OCI-LY3 (cell line): ENCODE measurements at regions not wholly inside any gene's neighbourhood (a gene's known extent, or its start where the extent isn't known, plus 50 kb on each side); places are given as distances from the start of the nearest gene placed in this dataset.

Experiments used
- H2AFZ ChIP-seq: fragments of 200-600, 300-600 bp; shearing (Covaris generic); 2 replicates; pipeline ENCODE4 v1.6.0; 2014; ENCODE audit warnings: antibody characterized with exemption, low read depth, low read length
- H3K27ac ChIP-seq: fragments of 200-600, 300-600 bp; sonication (generic); 2 replicates; pipeline ENCODE4 v1.5.1; 2014; ENCODE audit warnings: mild to moderate bottlenecking, low read length, moderate library complexity, mixed read lengths
- H3K27me3 ChIP-seq: fragments of 200-600, 300-600 bp; sonication (generic); 2 replicates; pipeline ENCODE4 v1.6.1; 2014; ENCODE audit warnings: low read depth, low read length, mixed read lengths
- H3K36me3 ChIP-seq: fragments of 200-600, 300-600 bp; sonication (generic); replicated peaks from 2 replicates; pipeline ENCODE3; 2014; ENCODE audit warnings: low read depth, low read length, mixed read lengths
- H3K4me1 ChIP-seq: fragments of 300-600, 200-600 bp; sonication (generic); 2 replicates; pipeline ENCODE4 v1.6.1; 2014; ENCODE audit warnings: low read length, mixed read lengths
- H3K4me2 ChIP-seq: fragments of 200-600, 300-600 bp; sonication (generic); 2 replicates; pipeline ENCODE4 v1.6.1; 2014; ENCODE audit warnings: low read length, mixed read lengths
- H3K4me3 ChIP-seq: fragments of 300-600, 200-600 bp; sonication (generic); 2 replicates; pipeline ENCODE4 v1.5.1; 2014; ENCODE audit warnings: antibody characterized with exemption, mild to moderate bottlenecking, low read length, moderate library complexity
- H3K79me2 ChIP-seq: fragments of 300-600, 200-600 bp; shearing (Covaris generic); 2 replicates; pipeline ENCODE4 v1.6.1; 2014; ENCODE audit warnings: mild to moderate bottlenecking, low read length, mixed read lengths
- H3K9ac ChIP-seq: fragments of 300-600, 200-600 bp; shearing (Covaris generic); 2 replicates; pipeline ENCODE4 v1.6.0; 2014; ENCODE audit warnings: mild to moderate bottlenecking, low read length, moderate library complexity
- H3K9me3 ChIP-seq: fragments of 200-600, 300-600 bp; shearing (Covaris generic); 2 replicates; pipeline ENCODE4 v1.6.1; 2014; ENCODE audit warnings: low read length, mixed read lengths; ENCODE audit not compliant: insufficient read depth
- H4K20me1 ChIP-seq: fragments of 200-600, 300-600 bp; sonication (generic); 2 replicates; pipeline ENCODE4 v1.6.1; 2016; ENCODE audit warnings: low read length, mixed read lengths; ENCODE audit not compliant: insufficient read depth
- CTCF ChIP-seq: fragments of 200-600, 300-600 bp; sonication (generic); IDR thresholded peaks from 2 replicates; pipeline ENCODE4 v1.5.1; 2014; ENCODE audit warnings: antibody characterized with exemption, low read length, low read depth
- EZH2phosphoT487 ChIP-seq: fragments of 200-600 bp; shearing (Covaris generic); IDR thresholded peaks from 2 replicates; pipeline ENCODE4 v1.6.1; 2018; ENCODE audit warnings: antibody characterized with exemption, mixed run types, low read depth

GRCh38 chr3:166186003-166186402, 348.8 kb upstream of the BCHE start:
- Histone ChIP-seq H3K4me1 (peaks cover 9% of the 10 kb centered on the region), H3K36me3 (no peaks in the 10 kb centered on the region), H2AFZ (no peak overlapping the region), H3K27me3 (no peaks in the 10 kb centered on the region), H3K4me3 (no peak overlapping the region), H4K20me1 (no peaks in the 10 kb centered on the region), H3K9me3 (no peaks in the 10 kb centered on the region), H3K4me2 (no peak overlapping the region), H3K79me2 (no peaks in the 10 kb centered on the region), H3K9ac (no peak overlapping the region), H3K27ac (no peak overlapping the region)
- TF ChIP-seq EZH2phosphoT487 (no peak), CTCF (no peak)

- Histone ChIP-seq H3K79me2 (no peaks in the 10 kb centered on the region), H3K9ac (no peak overlapping the region), H3K9me3 (no peaks in the 10 kb centered on the region), H3K4me2 (no peak overlapping the region), H3K4me1 (peaks cover 11% of the 10 kb centered on the region; the same call in 1 of the 2 replicates), H4K20me1 (no peaks in the 10 kb centered on the region), H3K27ac (no peak overlapping the region), H2AFZ (no peak overlapping the region), H3K4me3 (no peak overlapping the region), H3K27me3 (no peaks in the 10 kb centered on the region), H3K36me3 (no peaks in the 10 kb centered on the region)
- no peak for TF ChIP-seq EZH2phosphoT487
- no peak for TF ChIP-seq CTCF
Observed at GRCh38 chr3:166177130-166177529, 339.9 kb upstream of the BCHE start.

- H2AFZ ChIP-seq, result no peak overlapping the region
- no peak overlapping the region for H3K4me2 ChIP-seq
- no peaks in the 10 kb centered on the region for H4K20me1 ChIP-seq
- H3K9me3 ChIP-seq, result no peaks in the 10 kb centered on the region
- no peak overlapping the region for H3K27ac ChIP-seq
- no peaks in the 10 kb centered on the region for H3K27me3 ChIP-seq
- H3K79me2 ChIP-seq, result no peaks in the 10 kb centered on the region
- H3K4me3 ChIP-seq, result no peak overlapping the region
- no peak overlapping the region for H3K9ac ChIP-seq
- H3K36me3 ChIP-seq, result no peaks in the 10 kb centered on the region
- H3K4me1 ChIP-seq, result peaks cover 8% of the 10 kb centered on the region; the same call in 1 of the 2 replicates
- TF ChIP-seq EZH2phosphoT487, result no peak
Observed at GRCh38 chr3:166171695-166172094, 334.5 kb upstream of the BCHE start.

- no peak overlapping the region for H3K27ac ChIP-seq
- H2AFZ ChIP-seq, result no peak overlapping the region
- H3K27me3 ChIP-seq, result no peaks in the 10 kb centered on the region
- no peak overlapping the region for H3K4me3 ChIP-seq
- H3K9ac ChIP-seq, result no peak overlapping the region
- H3K36me3 ChIP-seq, result no peaks in the 10 kb centered on the region
- H4K20me1 ChIP-seq, result no peaks in the 10 kb centered on the region
- no peaks in the 10 kb centered on the region for H3K4me1 ChIP-seq
- TF ChIP-seq CTCF, result no peak
- TF ChIP-seq EZH2phosphoT487, result no peak
- H3K4me2 ChIP-seq, result no peak overlapping the region
- no peaks in the 10 kb centered on the region for H3K79me2 ChIP-seq
- H3K9me3 ChIP-seq, result no peaks in the 10 kb centered on the region
Observed at GRCh38 chr3:166169681-166170080, 332.5 kb upstream of the BCHE start.

GRCh38 chr3:166127969-166128368, 290.7 kb upstream of the BCHE start:
- Histone ChIP-seq H3K27me3 (no peaks in the 10 kb centered on the region), H3K4me1 (no peaks in the 10 kb centered on the region), H3K9ac (no peak overlapping the region), H3K4me3 (no peak overlapping the region), H4K20me1 (no peaks in the 10 kb centered on the region), H3K36me3 (no peaks in the 10 kb centered on the region), H3K79me2 (no peaks in the 10 kb centered on the region), H3K27ac (no peak overlapping the region), H3K4me2 (no peak overlapping the region), H3K9me3 (no peaks in the 10 kb centered on the region), H2AFZ (no peak overlapping the region)
- TF ChIP-seq EZH2phosphoT487, result no peak
- TF ChIP-seq CTCF, result no peak
